GM04504 (cell line): ENCODE measurements at regions not wholly inside any gene's neighbourhood (a gene's known extent, or its start where the extent isn't known, plus 50 kb on each side); places are given as distances from the start of the nearest gene placed in this dataset.
A peak's percentile ranks its signal among the peaks of the same experiment; 100 is the strongest.

Experiments
- DNase-seq: peaks from one replicate; pipeline ENCODE4 v3.0.0-alpha.2; 2012; ENCODE audit warnings: low read depth

- DNase-seq, result no peak
Observed at GRCh38 chr13:34567597-34567996, 374.5 kb upstream of the NBEA start.

DNA sequence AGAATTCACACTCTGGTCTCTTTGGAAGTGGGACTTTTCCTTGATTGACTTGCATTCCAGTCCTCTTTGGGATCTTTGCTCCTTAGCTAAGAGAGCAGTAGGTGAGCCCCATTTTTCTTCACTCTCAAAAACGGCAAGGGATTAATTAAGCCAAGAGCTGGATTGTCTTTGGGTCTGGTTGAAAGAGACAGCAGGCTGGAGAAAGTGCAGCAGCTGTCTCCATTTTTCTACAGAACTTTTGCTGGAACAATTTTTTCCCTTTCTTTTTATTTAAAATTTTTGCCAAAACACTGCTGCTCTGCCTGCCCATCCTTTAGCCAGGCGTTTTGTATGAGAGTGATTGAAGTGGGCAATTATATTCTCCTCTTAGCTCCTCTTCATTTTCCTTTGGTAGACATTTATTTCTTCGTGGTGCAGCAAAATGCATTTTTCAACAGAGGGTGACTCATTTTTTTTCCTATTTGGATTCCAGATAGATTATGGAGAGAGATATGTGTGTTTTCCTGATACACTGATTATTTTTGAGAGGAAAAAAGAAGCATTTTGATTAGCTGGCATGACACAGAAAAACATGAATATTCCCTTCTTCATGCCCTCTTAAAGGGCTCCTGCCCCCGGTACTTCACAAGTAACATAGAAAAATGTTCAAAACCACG, 371.2 kb upstream of the NBEA start:
- DNase-seq, result no peak

GRCh38 chr13:34571716-34572115, 370.4 kb upstream of the NBEA start:
- no peak for DNase-seq

DNA sequence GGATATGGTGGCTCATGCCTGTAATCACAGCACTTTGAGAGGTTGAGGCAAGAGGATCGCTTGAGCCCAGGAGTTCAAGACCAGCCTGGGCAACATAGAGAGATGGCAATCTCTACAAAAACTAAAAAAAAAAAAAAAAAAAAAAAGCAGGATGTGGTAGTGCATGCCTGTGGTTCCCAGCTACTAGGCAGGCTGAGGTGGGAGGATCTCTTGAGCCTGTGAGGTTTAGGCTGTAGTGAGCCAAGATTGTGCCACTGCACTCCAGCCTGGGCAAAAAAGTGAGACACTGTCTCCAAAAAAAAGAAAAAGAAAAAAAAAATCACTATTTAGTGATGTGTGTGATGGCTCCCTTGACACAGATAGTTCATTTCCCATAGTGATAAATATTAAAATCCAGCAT, 365.0 kb upstream of the NBEA start:
- DNase-seq, result peak; percentile 18

GRCh38 chr13:34578471-34578870, 363.6 kb upstream of the NBEA start:
- DNase-seq, result no peak

DNA sequence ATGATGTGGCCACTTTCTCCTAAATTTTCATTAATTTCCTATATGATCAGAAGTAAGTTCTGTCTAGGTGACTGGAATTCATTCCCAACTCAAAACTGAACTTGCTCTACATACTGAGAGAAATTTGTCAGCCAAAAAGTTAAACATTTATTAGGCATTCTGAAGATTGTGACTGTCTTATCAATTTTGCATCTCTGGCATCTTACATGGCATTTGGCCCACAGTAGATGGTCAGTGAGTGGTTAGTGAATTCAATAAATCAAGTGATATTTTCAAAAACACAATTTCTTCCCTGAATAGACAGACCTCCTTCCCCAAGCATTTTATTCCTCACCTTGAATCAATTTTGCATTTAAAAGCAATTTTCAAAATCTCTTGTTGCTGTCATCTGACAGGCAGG, 363.2 kb upstream of the NBEA start:
- no peak for DNase-seq

DNA sequence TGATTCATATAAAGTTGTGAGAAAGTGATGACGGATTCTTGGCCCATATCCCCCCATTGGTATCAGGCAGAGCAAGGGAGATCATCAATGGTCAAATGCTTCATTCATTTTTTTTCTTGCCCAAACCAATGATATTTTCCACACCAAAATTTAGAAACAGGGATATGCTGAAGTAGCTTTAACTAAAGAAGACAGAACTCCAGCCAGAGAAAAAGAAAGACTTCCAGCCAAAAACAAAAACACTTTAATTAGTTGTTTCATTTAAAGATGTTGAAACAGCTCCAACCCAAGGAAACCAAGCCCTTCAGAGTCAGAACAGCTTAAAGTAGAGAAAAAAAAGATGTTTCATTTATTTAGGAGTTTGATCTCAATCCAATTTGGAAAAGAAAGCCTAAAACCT, 358.9 kb upstream of the NBEA start:
- no peak for DNase-seq

DNA sequence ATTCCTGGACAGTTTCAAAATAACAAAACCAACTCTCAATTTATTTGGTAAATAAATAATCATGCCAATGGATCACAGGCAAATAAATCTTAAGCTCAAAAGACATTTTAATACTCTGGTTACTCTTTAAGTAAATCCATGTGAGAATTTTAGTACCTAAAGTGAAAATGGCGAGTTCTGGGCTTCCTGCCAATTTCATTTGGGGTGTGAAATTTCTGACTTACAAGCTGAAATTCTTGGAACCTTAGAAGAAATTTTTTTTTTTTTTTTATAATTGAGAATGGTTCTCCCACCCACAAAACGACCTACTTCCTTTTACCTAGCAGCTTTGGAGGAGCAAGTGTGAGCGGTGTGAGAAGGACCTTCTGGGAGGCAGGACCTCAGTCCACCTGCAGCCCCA, 354.5 kb upstream of the NBEA start:
- DNase-seq, result no peak

DNA sequence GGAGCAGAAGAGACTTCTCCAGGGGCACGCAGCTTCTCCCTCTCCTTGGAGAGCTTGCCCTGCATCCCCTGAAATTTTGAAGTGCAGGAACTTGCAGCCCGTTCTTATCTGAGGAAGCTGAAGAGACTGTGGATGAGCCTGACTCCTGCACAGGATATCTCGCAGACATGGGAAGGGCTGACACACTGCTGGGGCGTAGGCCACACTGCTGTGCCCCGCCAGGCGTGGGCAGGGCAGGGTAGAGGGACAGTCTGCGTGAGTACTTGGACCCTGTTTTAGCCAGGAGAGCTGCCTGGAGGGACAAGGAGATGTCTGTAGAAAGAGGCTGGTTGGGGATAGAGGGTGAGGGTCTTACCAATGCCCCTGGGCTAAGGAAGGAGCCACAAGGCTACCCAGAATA, 353.7 kb upstream of the NBEA start:
- no peak for DNase-seq

DNA sequence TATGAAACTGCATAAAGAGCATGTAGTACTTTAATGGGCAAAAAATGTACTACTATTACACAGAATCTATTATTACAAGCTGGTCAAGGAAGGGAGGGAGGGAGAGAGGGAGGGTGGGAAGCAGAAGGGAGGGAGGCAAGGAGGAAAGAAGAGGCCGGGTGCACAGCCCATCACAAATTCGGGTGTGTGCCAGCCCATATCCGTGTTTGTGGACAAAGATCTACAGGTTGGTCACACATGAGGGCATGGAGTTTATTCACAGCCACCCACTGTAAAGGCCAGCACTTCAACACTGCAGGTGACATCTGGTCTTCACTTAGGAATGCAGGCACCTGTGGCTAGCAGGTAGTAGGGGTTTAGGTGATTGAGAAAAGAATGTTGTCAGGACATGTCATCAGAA, 352.5 kb upstream of the NBEA start:
- DNase-seq, result no peak

- no peak for DNase-seq
Observed at GRCh38 chr13:34591129-34591528, 350.9 kb upstream of the NBEA start.

DNA sequence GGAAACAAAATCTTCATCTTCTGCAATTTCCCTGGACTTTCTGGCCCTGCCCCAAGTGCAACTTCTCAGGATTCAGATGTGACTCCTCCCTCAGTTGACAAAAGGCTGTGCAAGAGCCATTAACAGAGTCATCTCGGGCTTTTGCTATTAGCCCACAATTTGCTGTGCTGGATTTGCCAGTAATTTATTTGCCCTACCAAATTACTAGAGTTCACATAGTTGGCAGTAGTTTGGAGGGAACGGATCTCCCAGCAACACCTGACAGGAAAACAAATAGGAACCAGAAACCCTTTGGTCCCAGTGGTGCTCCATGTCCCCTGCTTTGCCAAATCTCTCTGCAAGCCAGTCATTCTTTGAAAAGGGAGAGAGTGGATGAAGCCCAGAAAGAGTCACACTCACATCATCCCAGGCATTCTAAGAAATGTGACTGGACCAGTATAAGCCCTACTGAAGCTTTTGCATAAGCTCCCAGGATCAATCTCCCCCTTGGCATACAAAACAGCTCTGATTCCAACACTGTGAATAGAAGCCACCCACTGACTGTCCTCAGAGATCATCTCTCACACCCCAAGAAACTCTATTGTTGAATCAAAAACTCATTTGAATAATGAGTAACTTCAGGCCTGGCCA, 350.1 kb upstream of the NBEA start:
- DNase-seq, result no peak

DNA sequence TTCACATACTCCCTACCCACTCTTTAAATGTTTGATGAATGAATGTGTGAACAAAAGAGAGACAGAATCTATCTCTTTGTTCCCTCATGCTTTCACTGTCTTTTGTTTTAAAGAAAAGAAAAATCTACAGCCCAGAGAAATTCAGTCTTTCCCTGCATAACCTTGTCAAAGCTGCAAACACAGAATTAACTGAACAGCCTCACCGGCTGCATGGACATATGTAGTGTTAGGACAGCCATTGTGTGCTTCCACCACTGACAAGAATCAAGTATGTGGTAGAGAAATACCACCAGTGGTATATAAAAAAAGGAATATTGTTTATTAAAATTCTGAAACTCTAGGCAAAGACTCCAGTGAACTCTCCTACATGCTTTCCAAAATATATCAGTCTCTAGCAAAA, 348.4 kb upstream of the NBEA start:
- no peak for DNase-seq

DNA sequence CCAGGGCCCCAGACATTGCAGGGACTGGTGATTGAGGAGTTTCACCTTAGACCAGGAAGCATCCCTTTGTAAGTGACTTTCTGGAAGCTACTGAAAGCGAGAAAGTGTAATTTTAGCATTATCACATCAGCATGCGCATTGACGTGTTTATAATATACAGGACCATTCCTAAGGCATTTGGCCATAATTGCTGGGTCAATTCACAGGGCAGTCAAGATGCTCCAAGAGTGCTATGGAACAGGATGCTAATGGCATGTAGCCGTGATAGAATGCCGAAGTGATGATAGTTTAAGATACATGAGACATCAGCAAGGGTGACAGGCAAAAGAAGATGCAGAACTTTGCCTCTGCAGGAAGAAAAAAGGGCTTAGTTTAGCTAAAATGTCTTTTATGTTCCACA, 347.6 kb upstream of the NBEA start:
- DNase-seq, result no peak

- DNase-seq, result no peak
Observed at GRCh38 chr13:34608331-34608730, 333.7 kb upstream of the NBEA start.

DNA sequence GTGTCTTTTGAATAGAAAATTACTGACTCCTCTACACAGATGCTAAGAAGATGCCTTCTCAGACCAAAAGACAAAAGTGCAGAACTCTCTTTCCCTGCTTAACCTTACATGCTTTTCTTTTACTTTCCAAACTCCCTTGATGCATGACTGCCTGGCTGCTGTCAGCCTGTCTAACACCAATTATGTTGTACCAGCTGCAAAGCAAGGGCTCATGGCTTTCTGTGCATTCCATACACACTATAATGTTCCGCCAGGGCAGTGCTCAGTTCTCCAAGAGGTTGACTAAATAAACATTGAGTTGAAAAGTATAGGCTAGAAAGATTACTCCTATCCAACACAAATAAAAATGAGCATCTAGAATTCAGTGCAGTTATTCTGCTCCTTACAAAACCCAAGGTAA, 330.4 kb upstream of the NBEA start:
- no peak for DNase-seq

DNA sequence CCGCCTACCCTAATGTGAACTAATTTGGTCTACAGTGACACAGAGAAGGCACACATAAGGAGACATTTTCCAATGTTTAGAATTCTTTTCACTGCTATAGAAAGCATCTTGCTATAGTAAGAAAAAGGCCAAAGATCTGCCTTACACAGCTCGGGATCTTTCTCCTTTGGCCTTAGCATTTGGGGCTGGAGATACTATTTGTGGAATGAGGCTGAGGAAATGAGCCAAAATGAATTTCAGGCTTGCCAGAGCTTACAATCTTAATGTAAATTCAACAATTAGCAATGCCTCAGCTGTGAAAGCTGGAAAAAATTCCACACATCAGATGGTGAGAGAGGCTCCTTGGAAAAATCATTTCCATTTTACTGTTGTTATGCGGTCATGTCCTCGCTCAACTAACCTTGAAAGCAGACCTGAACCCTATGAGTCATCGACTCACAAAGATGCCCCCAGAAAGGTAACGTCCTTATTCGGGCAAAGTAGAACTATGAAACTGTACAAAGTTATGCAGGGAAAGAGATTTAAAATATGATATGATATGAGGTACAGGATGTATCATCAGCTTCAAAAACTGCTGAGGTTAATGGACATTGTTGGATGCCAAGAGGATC, 324.5 kb upstream of the NBEA start:
- DNase-seq, result no peak

DNA sequence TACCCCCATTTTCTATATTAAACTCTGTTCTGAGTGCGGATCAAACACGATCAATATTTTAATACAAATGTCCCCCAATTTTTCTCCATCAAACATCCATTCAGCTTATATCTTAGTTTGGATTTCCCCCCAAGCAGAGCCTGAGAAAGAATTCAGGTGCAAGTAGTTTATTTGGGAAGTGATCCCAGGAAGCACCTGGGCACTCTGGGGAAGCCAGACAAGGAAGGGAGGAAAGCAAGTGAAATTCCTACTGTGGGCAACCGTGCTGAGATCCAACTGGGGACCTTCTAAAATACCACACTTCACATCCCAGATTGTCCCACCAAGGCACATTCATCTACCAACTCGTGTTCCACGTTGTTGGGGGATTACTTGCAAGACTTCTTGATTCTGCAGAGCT, 323.4 kb upstream of the NBEA start:
- DNase-seq, result no peak

DNA sequence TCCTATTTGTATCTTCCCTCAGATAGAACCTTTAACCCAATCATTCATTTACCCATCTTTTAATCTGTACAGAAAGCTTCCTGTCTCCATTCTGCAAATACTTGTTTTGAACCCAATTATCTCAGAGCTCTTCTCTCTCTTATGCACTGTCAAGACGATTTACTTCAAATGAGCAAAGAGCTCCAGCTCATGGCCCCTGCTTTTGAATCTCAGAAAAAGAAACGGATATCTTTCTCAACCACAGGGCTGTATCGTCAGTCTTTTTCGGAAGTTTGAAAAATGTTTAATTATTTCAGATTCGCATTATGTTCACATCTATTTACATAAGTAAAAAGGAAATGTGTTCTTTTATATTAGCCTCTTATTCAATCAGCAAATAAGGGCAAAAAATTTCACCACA, 322.7 kb upstream of the NBEA start:
- DNase-seq, result no peak

- DNase-seq, result no peak
Observed at GRCh38 chr13:34620074-34620850, 321.8 kb upstream of the NBEA start.

GRCh38 chr13:34620862-34621261, 321.2 kb upstream of the NBEA start:
- DNase-seq, result no peak

GRCh38 chr13:34623331-34623730, 318.7 kb upstream of the NBEA start:
- no peak for DNase-seq
